ENCODE measurements at regions not wholly inside any gene's neighbourhood (a gene's known extent, or its start where the extent isn't known, plus 50 kb on each side); places are given as distances from the start of the nearest gene placed in this dataset.
"Not testable (repeated sequence)": the region's sequence is repeated elsewhere in the genome, so short reads cannot be mapped to it uniquely, and the experiment has no call there.

DNA sequence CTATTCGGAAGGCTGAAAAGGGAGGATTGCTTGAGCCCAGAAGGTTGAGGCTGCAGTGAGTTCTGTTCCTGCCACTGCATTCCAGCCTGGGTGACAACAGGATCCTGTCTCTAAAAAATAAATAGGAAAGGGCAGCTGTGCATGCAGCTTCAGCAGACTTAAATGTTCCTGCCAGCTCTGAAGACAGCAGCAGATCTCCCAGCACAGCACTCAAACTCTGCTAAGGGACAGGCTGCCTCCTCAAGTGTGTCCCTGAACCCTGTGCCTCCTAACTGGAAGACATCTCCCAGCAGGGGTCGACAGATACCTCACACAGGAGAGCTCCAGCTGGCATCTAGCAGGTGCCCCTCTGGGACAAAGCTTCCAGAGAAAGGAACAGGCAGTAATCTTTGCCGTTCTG, 117.9 kb downstream of the CXCL12 start:
- no peak for DNase-seq

DNA sequence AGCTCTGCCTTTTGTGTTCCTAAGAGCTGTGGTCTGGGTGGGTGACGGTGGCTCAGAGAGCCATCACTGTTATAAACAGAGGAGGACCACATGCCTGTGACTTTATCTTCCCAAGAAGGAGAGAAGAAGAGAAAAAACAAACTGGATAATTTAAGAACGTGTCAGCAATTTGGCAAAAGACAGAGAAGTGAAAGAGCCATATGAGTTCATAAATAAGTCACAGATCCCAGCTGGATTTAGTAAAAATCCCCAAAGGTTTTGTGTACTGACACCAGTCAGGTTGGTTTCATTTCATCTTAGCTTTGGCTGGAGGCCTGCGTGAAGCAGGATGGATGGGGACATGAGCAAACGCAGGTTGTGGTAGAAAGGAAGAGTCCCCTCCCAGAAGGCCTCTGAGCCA, 120.7 kb downstream of the CXCL12 start:
- no peak for DNase-seq

DNA sequence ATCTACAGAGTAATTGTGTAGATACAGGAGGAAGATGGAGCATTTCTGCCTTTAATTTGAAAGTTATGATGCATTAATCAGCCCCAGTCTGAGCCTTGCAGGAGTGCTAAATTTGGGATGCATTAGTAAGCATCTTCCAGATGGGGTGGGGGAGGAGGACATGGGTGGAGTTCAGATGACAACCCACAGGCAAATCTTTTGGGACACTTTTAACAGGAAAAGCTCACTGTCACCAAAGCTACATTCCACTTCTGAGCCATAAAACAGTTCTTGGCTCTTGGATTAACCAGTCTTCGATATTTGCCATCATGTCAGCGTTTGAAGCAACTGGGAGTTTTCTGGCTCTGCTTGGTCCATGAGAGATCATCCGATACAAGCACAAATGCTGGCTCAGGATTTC, 121.1 kb downstream of the CXCL12 start:
- DNase-seq = no peak

DNA sequence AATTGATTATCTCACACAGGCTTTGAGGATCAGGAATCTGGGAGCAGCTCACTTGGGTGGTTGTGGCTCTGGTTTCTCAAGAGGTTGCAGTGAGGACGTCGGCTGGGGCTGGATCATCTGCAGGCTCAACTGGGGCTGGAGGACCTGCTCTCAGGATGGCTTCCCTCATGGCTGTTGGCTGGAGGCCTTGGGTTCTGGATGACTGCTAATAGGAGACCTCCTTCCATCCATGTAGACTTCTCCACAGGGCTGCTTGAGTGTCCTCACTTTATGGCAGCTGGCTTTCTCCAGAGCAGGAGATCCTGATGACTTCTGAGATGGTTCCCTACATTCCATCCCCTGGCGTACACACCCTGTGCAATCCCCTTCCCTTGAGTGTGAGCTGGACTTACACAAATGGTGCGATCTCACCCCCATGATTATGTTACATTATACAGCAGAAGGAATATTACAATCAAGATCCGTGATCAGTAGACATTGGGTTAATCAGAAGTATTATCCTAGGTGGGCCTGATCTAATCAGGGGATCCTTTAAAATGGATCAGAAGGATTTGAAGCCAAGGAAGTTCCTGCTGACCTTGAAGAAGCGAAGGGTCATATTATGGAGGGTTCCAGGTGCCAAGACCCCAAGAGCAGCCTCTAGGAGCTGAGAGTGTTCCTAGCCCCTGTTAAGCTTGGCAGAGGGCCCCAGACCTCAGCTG, 122.2 kb downstream of the CXCL12 start:
- DNase-seq = no peak

DNA sequence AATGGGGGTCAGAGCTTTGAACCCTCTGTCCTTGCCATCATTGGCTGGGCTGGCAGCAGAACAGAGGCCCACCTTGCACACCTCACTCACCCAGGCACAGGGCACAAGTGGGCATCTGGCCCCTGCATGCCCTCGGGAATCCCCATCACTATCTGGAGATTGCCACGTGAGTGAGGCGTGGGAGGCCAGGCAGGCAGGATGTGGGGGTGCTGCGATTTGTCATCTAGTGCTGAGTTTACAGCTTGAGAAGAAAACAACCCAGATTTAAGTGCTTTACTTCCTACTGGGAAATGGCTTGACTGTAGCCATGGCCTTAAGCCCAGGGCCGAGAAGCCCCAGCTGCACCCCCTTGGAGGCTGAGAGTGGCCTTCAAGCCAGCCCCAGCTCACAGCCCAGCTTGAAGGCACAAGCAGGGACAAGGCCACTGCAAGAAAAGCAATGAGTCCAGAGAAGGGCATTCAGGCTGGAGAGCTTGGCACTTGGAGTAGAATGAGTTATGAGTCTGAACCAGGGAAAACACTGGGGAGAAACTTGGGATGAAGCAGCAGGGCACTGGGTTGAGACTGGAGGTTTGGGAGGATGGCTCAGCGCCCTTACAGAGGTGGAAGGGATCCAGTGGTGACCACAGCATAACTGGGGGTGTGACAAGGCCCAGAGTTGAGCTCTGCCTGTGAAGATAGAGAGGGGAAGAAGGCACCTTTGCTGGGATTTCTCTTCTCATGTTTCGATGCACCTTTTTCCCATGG, 123.0 kb downstream of the CXCL12 start:
- DNase-seq = no peak

- no peak for DNase-seq
Measured at GRCh38 chr10:44261296-44261695, 123.6 kb downstream of the CXCL12 start.

- DNase-seq = no peak
Measured at GRCh38 chr10:44260286-44260928, 124.5 kb downstream of the CXCL12 start.

- no peak for DNase-seq
Measured at GRCh38 chr10:44259090-44259874, 125.6 kb downstream of the CXCL12 start.

DNA sequence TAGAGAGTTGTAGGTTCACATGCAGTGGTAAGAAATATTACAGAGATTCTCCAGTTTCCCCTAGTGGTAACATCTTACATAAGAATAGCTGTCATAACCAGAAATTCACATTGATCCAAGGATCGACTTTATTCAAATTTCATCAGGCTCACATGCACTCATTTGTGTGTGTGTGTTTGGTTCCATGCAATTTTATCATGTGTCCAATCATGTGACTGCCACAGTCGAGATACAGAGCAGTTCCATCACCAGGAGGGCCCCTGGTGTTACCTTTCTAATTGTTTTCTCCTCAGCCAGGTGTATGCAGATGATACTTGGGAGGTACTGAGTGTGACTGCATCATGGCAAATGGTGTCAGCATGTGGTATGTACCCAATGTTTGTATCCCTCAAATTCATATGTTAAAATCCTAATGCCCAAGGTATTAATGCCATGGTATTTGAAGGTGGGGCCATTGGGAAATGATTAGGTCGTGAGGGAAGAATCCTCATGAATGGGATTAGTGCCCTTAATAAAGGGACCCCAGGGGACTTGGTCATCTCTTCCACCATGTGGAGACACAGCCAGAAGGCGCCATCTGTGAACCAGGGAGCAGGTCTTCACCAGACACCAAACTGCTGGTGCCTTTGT, 126.3 kb downstream of the CXCL12 start:
- no peak for DNase-seq

DNA sequence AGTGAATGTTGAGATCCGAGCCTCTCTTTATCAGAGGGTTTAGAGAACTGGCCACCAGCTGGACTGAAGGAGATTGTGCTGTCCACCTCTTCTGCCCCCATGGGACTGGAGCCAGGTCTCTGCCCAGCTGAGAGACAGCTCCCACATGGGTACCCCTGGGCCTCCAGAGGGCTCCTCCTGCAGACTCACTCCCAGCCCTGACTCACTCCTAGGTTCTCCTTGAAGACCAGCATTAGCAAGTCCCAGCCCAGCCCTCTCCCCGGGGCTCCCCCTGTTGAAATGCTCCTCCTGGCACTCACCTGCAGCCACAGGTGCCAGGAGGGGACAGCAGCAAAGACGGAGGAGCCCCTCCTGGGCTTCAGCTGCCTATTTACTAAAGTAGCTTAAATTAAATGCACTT, 126.9 kb downstream of the CXCL12 start:
- no peak for DNase-seq

GRCh38 chr10:44253769-44254462, 131.0 kb downstream of the CXCL12 start:
- DNase-seq = no peak

DNA sequence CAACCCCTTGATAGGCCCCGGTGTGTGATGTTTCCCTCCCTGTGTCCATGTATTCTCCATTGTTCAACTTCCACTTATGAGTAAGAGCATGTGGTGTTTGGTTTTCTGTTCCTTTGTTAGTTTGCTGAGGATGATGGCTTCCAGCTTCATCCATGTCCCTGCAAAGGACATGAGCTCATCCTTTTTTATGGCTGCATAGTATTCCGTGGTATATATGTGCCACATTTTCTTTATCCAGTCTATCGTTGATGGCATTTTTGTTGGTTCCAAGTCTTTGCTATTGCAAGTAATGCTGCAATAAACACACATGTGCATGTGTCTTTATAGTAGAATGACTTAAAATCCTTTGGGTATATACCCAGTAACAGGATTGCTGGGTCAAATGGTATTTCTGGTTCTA, 132.3 kb downstream of the CXCL12 start:
- not testable (repeated sequence) for DNase-seq

DNA sequence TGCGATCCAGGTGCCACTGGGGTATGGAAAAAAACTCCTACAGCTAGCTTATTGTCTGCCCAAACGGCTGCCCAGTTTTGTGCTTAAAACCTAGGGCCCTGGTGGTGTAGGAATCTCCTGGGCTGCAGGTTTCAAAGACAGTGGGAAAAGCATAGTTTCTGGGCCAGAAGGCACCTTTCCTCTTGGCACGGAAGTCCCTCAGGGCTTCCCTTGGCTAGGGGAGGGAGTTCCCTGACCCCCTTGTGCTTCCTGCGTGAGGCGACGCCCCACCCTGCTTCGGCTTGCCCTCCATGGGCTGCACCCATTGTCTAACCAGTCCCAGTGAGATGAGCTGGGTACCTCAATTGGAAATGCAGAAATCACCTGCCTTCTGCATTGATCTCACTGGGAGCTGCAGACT, 135.0 kb downstream of the CXCL12 start:
- DNase-seq = not testable (repeated sequence)

DNA sequence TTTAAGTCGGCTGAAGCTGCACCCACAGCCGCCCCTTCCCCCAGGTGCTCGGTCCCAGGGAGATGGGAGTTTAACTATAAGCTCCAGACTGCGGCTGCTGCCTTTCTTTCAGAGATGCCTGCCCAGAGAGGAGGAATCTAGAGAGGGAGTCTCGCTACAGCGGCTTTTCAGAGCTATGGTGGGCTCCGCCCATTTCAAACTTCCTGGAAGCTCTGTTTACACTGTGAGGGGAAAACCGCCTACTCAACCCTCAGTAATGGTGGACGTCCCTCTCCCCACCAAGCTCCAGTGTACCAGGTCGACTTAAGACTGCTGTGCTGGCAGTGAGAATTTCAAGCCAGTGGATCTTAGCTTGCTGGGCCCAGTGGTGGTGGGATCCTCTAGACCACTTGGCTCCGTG, 135.4 kb downstream of the CXCL12 start:
- no peak for DNase-seq

GRCh38 chr10:44246700-44247099, 138.2 kb downstream of the CXCL12 start:
- not testable (repeated sequence) for DNase-seq

GRCh38 chr10:44246287-44246686, 138.6 kb downstream of the CXCL12 start:
- DNase-seq = not testable (repeated sequence)

DNA sequence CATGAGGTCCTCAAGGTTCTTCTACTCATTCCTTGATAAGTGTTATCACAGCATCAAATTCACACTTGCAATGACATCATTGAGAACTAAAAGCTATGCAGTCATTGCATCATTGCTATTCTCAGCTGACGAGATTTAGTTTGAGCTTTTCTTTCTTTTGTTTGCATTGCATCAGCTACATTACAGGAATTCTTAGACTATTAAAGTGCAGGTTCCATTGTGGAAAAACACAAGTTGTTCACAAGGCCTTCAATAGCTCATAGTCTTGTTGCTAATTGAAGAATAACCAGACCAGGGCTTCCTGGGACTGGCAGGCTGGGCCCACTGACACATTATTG, 139.3 kb downstream of the CXCL12 start:
- DNase-seq = no peak

GRCh38 chr10:44244745-44245600, 139.9 kb downstream of the CXCL12 start:
- no peak for DNase-seq

DNA sequence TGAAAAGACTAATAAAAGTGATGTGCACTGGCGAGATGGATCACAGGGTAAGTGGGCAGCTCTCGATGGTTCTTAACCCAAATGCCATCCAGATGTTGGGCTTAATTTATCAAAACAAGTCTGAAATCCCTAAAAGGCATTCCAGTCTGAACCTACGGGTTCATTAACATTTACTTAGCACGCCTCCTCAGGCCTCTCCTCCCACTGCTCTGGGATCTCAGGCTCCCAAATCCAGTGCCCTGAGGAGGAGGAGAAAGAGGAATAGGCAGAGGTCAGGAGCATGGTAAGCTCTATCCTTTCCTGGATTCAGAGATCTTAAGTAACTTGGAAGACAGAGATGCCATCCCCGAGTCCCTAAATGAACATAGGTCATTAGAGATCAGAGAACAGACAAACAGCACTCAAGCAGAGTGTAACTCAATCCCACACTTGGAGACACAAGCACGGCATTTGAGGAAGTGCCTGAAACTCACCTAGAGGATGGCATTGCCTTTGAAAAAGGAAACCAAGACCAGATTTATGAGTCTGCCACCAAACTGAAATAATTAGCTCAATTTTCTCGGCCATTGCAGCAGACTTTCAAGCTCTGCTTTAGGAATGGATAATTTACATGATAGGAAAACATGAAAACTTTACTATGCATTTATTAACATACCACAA, 140.9 kb downstream of the CXCL12 start:
- DNase-seq = no peak

- DNase-seq = no peak
Measured at GRCh38 chr10:44242826-44243225, 142.1 kb downstream of the CXCL12 start.

GRCh38 chr10:44242091-44242490, 142.8 kb downstream of the CXCL12 start:
- DNase-seq = no peak
